ENCODE measurements at regions not wholly inside any gene's neighbourhood (a gene's known extent, or its start where the extent isn't known, plus 50 kb on each side); places are given as distances from the start of the nearest gene placed in this dataset.
"Not testable (repeated sequence)": the region's sequence is repeated elsewhere in the genome, so short reads cannot be mapped to it uniquely, and the experiment has no call there.

DNA sequence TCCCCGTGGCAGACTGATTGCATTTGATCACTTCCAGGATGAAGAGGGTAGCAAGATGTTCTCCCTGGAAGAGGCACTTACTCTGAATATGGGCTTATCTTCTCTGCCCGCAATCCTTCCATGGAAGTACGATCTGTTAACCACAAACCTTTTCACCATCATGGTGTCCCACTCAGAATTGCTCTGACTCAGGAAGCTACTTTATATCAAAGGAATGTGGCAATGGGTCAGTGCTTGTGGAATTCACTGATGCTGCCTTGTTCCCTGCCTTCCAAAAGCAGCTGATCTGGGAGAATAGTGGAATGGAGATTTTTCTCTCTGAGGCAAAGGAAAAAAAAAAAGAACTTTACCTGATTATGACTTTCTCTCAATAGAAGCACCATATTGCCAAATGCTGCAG lies 306.1 kb upstream of the WSB1 start:
- TF ChIP-seq, protein P1, sequence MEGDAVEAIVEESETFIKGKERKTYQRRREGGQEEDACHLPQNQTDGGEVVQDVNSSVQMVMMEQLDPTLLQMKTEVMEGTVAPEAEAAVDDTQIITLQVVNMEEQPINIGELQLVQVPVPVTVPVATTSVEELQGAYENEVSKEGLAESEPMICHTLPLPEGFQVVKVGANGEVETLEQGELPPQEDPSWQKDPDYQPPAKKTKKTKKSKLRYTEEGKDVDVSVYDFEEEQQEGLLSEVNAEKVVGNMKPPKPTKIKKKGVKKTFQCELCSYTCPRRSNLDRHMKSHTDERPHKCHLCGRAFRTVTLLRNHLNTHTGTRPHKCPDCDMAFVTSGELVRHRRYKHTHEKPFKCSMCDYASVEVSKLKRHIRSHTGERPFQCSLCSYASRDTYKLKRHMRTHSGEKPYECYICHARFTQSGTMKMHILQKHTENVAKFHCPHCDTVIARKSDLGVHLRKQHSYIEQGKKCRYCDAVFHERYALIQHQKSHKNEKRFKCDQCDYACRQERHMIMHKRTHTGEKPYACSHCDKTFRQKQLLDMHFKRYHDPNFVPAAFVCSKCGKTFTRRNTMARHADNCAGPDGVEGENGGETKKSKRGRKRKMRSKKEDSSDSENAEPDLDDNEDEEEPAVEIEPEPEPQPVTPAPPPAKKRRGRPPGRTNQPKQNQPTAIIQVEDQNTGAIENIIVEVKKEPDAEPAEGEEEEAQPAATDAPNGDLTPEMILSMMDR (IDR thresholded peaks at IDR 0.05) = not testable (repeated sequence)
- not testable (repeated sequence) for TF ChIP-seq POLR2A (IDR thresholded peaks at IDR 0.05)

Data from thyroid gland (tissue), 4 donors.